Naive B cell (primary cell): ENCODE measurements at regions not wholly inside any gene's neighbourhood (a gene's known extent, or its start where the extent isn't known, plus 50 kb on each side); places are given as distances from the start of the nearest gene placed in this dataset.

Source experiments
- ATAC-seq, 2 donors: fragments of 150-1000 bp; cut with Tn5 transposase; 2 replicates each; pipeline ENCODE4 v1.10.0; 2021; ENCODE audit warnings: low read depth in 2 of 2, mild to moderate bottlenecking in 2 of 2, moderate library complexity in 2 of 2
- DNase-seq: peaks from one replicate; pipeline ENCODE4 v3.0.0; 2022
- H3K27ac Mint-ChIP-seq, 6 donors: one replicate each; pipeline ENCODE4 v1.8.0; 2020 to 2022; ENCODE audit warnings: mild to moderate bottlenecking in 6 of 6, mixed read lengths in 6 of 6, moderate library complexity in 5 of 6, inconsistent platforms in 2 of 6
- H3K27me3 Mint-ChIP-seq, 3 donors: one replicate each; pipeline ENCODE4 v1.8.0; 2021 to 2022; ENCODE audit warnings: mixed read lengths in 3 of 3, mild to moderate bottlenecking in 1 of 3
- H3K36me3 Mint-ChIP-seq, 2 donors: one replicate each; pipeline ENCODE4 v1.8.0; 2020 to 2022; ENCODE audit warnings: mixed read lengths in 2 of 2, inconsistent platforms in 1 of 2, mild to moderate bottlenecking in 1 of 2
- H3K4me1 Mint-ChIP-seq, 3 donors: one replicate each; pipeline ENCODE4 v1.8.0; 2020 to 2022; ENCODE audit warnings: mixed read lengths in 3 of 3, inconsistent platforms in 1 of 3, mild to moderate bottlenecking in 1 of 3, moderate library complexity in 1 of 3
- H3K4me3 Mint-ChIP-seq, 8 donors: one replicate each; pipeline ENCODE4 v1.8.0; 2020 to 2022; ENCODE audit warnings: mild to moderate bottlenecking in 8 of 8, mixed read lengths in 8 of 8, moderate library complexity in 8 of 8, inconsistent platforms in 2 of 8
- H3K9me3 Mint-ChIP-seq, 7 donors: one replicate each; pipeline ENCODE4 v1.8.0; 2020 to 2022; ENCODE audit warnings: mixed read lengths in 7 of 7, mild to moderate bottlenecking in 5 of 7, inconsistent platforms in 2 of 7, moderate library complexity in 1 of 7

GRCh38 chr16:22732400-22732799 lies 81.6 kb upstream of the HS3ST2 start:
- no peak overlapping the region for H3K4me3 Mint-ChIP-seq
- DNase-seq = no peak
- peaks cover 0 to 3% (median 0%) of the 10 kb centered on the region in 3 donors for H3K4me1 Mint-ChIP-seq
- H3K9me3 Mint-ChIP-seq = peaks cover 0 to 3% (median 0%) of the 10 kb centered on the region in 7 donors
- peaks cover 23 to 42% (median 29%) of the 10 kb centered on the region in 3 donors for H3K27me3 Mint-ChIP-seq
- ATAC-seq = no peak
- no peak overlapping the region for H3K27ac Mint-ChIP-seq
- H3K36me3 Mint-ChIP-seq = no peaks in the 10 kb centered on the region

GRCh38 chr16:22732959-22733358 lies 81.0 kb upstream of the HS3ST2 start:
- H3K4me3 Mint-ChIP-seq = no peak overlapping the region
- DNase-seq = no peak
- peaks cover 0 to 3% (median 0%) of the 10 kb centered on the region in 7 donors for H3K9me3 Mint-ChIP-seq
- no peak overlapping the region for H3K27ac Mint-ChIP-seq
- peaks cover 23 to 38% (median 25%) of the 10 kb centered on the region in 3 donors for H3K27me3 Mint-ChIP-seq
- H3K4me1 Mint-ChIP-seq = peaks cover 0 to 3% (median 0%) of the 10 kb centered on the region in 3 donors
- no peak for ATAC-seq
- no peaks in the 10 kb centered on the region for H3K36me3 Mint-ChIP-seq

GRCh38 chr16:22734368-22734767 lies 79.6 kb upstream of the HS3ST2 start:
- H3K9me3 Mint-ChIP-seq = peaks cover 0 to 4% (median 0%) of the 10 kb centered on the region in 7 donors
- no peak overlapping the region for H3K27ac Mint-ChIP-seq
- H3K4me1 Mint-ChIP-seq = peaks cover 4 to 6% (median 5%) of the 10 kb centered on the region in 3 donors
- no peaks in the 10 kb centered on the region for H3K36me3 Mint-ChIP-seq
- no peak for ATAC-seq
- no peak for DNase-seq
- peaks cover 14 to 27% (median 23%) of the 10 kb centered on the region in 3 donors for H3K27me3 Mint-ChIP-seq
- H3K4me3 Mint-ChIP-seq = no peak overlapping the region

- H3K27me3 Mint-ChIP-seq = peaks cover 15 to 27% (median 27%) of the 10 kb centered on the region in 3 donors
Observed at GRCh38 chr16:22736791-22737190, 77.2 kb upstream of the HS3ST2 start.

DNA sequence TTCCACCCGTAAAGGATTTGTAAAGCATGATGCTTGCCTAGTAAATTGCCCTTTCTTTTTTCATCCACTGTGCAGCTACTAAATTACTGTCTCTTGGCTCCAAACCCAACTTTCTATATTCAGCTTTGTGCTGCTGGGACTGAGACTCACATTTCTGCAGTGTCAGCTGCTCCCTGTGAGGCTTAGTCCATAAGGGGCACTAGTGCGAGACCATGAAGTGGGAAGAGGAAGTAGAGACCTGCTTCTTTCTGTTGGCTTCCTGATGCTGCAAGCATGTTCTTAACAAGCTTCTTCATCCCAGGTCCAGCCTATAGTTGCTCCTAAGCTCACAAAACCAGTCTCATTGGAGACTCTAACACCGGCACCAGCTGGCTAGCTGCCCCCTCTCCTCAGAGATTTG lies 74.9 kb upstream of the HS3ST2 start:
- H3K4me3 Mint-ChIP-seq = no peak overlapping the region
- peaks cover 3 to 4% of the 10 kb centered on the region in 2 donors for H3K36me3 Mint-ChIP-seq
- DNase-seq = no peak
- H3K27me3 Mint-ChIP-seq = peaks cover 12 to 18% (median 18%) of the 10 kb centered on the region in 3 donors
- peaks cover 4 to 6% (median 5%) of the 10 kb centered on the region in 3 donors for H3K4me1 Mint-ChIP-seq
- H3K27ac Mint-ChIP-seq = no peak overlapping the region
- ATAC-seq = no peak
- H3K9me3 Mint-ChIP-seq = peaks cover 6 to 29% (median 12%) of the 10 kb centered on the region in 7 donors

More at GRCh38 chr16:22736791-22737190, 77.2 kb upstream of the HS3ST2 start:
- ATAC-seq = no peak
- no peak for DNase-seq
- Mint-ChIP-seq H3K36me3 (no peaks in the 10 kb centered on the region), H3K4me1 (peaks cover 4 to 6% (median 5%) of the 10 kb centered on the region in 3 donors), H3K27ac (no peak overlapping the region), H3K4me3 (no peak overlapping the region), H3K9me3 (peaks cover 0 to 6% (median 0%) of the 10 kb centered on the region in 7 donors)

GRCh38 chr16:22743401-22743800 lies 70.6 kb upstream of the HS3ST2 start:
- ATAC-seq = peak; percentile 56 to 68
- H3K9me3 Mint-ChIP-seq = peaks cover 14 to 53% (median 20%) of the 10 kb centered on the region in 7 donors
- H3K36me3 Mint-ChIP-seq = peaks cover 5 to 13% of the 10 kb centered on the region in 2 donors
- H3K27me3 Mint-ChIP-seq = peaks cover 23 to 32% (median 31%) of the 10 kb centered on the region in 3 donors
- peak overlapping the region in 1 of 6 donors; percentile 66 for H3K27ac Mint-ChIP-seq
- DNase-seq = peak; percentile 1
- H3K4me3 Mint-ChIP-seq = no peak overlapping the region
- H3K4me1 Mint-ChIP-seq = peaks cover 4 to 7% (median 5%) of the 10 kb centered on the region in 3 donors

GRCh38 chr16:22751104-22751667 lies 62.8 kb upstream of the HS3ST2 start:
- Mint-ChIP-seq H3K27me3 (peaks cover 32 to 38% (median 34%) of the 10 kb centered on the region in 3 donors), H3K4me3 (peak overlapping the region in 1 of 8 donors; percentile 25), H3K4me1 (no peaks in the 10 kb centered on the region), H3K9me3 (peaks cover 0 to 23% (median 11%) of the 10 kb centered on the region in 7 donors), H3K36me3 (peaks cover 0 to 4% of the 10 kb centered on the region in 2 donors), H3K27ac (no peak overlapping the region)
- no peak for ATAC-seq
- no peak for DNase-seq

- no peak for ATAC-seq
- peaks cover 0 to 19% (median 8%) of the 10 kb centered on the region in 7 donors for H3K9me3 Mint-ChIP-seq
- no peaks in the 10 kb centered on the region for H3K36me3 Mint-ChIP-seq
- peaks cover 31 to 38% (median 35%) of the 10 kb centered on the region in 3 donors for H3K27me3 Mint-ChIP-seq
- DNase-seq = no peak
- no peaks in the 10 kb centered on the region for H3K4me1 Mint-ChIP-seq
- H3K27ac Mint-ChIP-seq = no peak overlapping the region
- H3K4me3 Mint-ChIP-seq = peak overlapping the region in 1 of 8 donors; percentile 25
Observed at GRCh38 chr16:22751685-22752084, 62.3 kb upstream of the HS3ST2 start.

DNA sequence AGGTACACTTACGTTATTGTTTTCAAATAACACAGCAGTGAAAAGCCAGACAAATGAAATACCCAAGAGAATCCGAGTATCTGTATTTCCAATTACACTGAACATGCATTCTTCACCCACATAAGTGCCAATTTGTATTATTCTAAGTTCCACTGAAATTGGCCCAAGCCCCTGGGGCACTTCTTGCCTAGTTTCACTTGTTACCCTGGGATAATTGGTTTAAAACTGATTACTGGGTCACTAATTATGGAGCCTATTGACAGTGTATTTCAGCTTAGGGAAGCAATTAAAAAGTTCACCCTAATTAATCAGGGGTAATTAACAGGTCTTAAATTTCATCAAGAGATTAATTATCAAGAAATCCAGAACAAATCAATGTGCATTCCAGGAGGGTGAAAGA lies 60.5 kb upstream of the HS3ST2 start:
- H3K27me3 Mint-ChIP-seq = peaks cover 33 to 38% (median 37%) of the 10 kb centered on the region in 3 donors
- H3K36me3 Mint-ChIP-seq = no peaks in the 10 kb centered on the region
- H3K4me3 Mint-ChIP-seq = no peak overlapping the region
- H3K4me1 Mint-ChIP-seq = no peaks in the 10 kb centered on the region
- H3K27ac Mint-ChIP-seq = no peak overlapping the region
- ATAC-seq (no peak), DNase-seq (no peak)
- peaks cover 3 to 23% (median 8%) of the 10 kb centered on the region in 7 donors for H3K9me3 Mint-ChIP-seq

GRCh38 chr16:22754577-22754976 lies 59.4 kb upstream of the HS3ST2 start:
- H3K9me3 Mint-ChIP-seq = peaks cover 3 to 14% (median 9%) of the 10 kb centered on the region in 7 donors
- no peak for ATAC-seq
- no peaks in the 10 kb centered on the region for H3K36me3 Mint-ChIP-seq
- H3K27me3 Mint-ChIP-seq = peaks cover 36% of the 10 kb centered on the region in 3 donors
- H3K4me1 Mint-ChIP-seq = no peaks in the 10 kb centered on the region
- no peak overlapping the region for H3K27ac Mint-ChIP-seq
- DNase-seq = no peak
- no peak overlapping the region for H3K4me3 Mint-ChIP-seq

DNA sequence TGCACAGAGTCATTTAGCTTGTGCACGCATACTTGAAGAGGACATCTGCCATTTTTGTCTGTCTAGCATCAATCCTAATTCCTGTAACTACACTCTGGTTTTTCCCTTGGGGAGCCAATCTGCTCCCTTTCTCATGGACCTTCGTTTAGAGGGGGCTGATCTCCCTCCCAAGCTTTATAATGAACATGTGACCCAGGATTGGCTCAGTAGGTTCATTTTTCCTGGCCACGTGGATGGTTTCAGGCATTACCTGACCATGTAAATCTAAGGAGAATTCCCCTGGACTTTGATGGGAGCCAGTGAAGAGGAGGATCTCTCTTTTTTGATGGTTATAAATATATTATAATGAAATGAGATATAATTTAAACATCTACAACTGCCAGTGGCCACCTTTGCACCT lies 56.8 kb upstream of the HS3ST2 start:
- ATAC-seq = no peak
- Mint-ChIP-seq H3K9me3 (peaks cover 0 to 11% (median 7%) of the 10 kb centered on the region in 7 donors), H3K36me3 (no peaks in the 10 kb centered on the region), H3K27ac (no peak overlapping the region), H3K27me3 (peaks cover 27 to 39% (median 33%) of the 10 kb centered on the region in 3 donors), H3K4me1 (no peaks in the 10 kb centered on the region), H3K4me3 (no peak overlapping the region)
- DNase-seq = no peak

GRCh38 chr16:22762486-22762885 lies 51.5 kb upstream of the HS3ST2 start:
- H3K9me3 Mint-ChIP-seq = peaks cover 0 to 16% (median 7%) of the 10 kb centered on the region in 7 donors
- no peaks in the 10 kb centered on the region for H3K4me1 Mint-ChIP-seq
- no peak overlapping the region for H3K27ac Mint-ChIP-seq
- no peak for ATAC-seq
- DNase-seq = no peak
- no peaks in the 10 kb centered on the region for H3K36me3 Mint-ChIP-seq
- peaks cover 22 to 34% (median 26%) of the 10 kb centered on the region in 3 donors for H3K27me3 Mint-ChIP-seq
- no peak overlapping the region for H3K4me3 Mint-ChIP-seq

- ATAC-seq = no peak
- H3K4me1 Mint-ChIP-seq = no peaks in the 10 kb centered on the region
- no peak overlapping the region for H3K27ac Mint-ChIP-seq
- no peak for DNase-seq
- H3K27me3 Mint-ChIP-seq = peaks cover 18 to 24% (median 18%) of the 10 kb centered on the region in 3 donors
- H3K9me3 Mint-ChIP-seq = peaks cover 0 to 12% (median under 1%) of the 10 kb centered on the region in 7 donors
- no peak overlapping the region for H3K4me3 Mint-ChIP-seq
- H3K36me3 Mint-ChIP-seq = no peaks in the 10 kb centered on the region
Observed at GRCh38 chr16:22763437-22764080, 50.4 kb upstream of the HS3ST2 start.
